ENCODE measurements at regions not wholly inside any gene's neighbourhood (a gene's known extent, or its start where the extent isn't known, plus 50 kb on each side); places are given as distances from the start of the nearest gene placed in this dataset.

- no peak for TF ChIP-seq POLR2AphosphoS5 (IDR thresholded peaks at IDR 0.05; ENCODE audit: low read depth, low read length)
- no peak for TF ChIP-seq FOXP2 (optimal IDR thresholded peaks at IDR 0.05; ENCODE audit: borderline replicate concordance, extremely low read depth, extremely low read length, insufficient read depth)
- TF ChIP-seq TAF1 (IDR thresholded peaks at IDR 0.05; ENCODE audit: borderline replicate concordance, insufficient read depth, low read length) = no peak
- TF ChIP-seq SIN3A (IDR thresholded peaks at IDR 0.05; ENCODE audit: borderline replicate concordance, insufficient read depth, low read length) = no peak
- no peak for TF ChIP-seq REST (IDR thresholded peaks at IDR 0.05; ENCODE audit: insufficient read depth in 1 of 2, low read depth in 2 of 2, low read length in 2 of 2)
Measured at GRCh38 chrX:4451591-4451990, 738.1 kb upstream of the PRKX start.

- no peak for TF ChIP-seq TAF1 (IDR thresholded peaks at IDR 0.05; ENCODE audit: borderline replicate concordance, insufficient read depth, low read length)
- no peak for TF ChIP-seq POLR2AphosphoS5 (IDR thresholded peaks at IDR 0.05; ENCODE audit: low read depth, low read length)
- TF ChIP-seq SIN3A (IDR thresholded peaks at IDR 0.05; ENCODE audit: borderline replicate concordance, insufficient read depth, low read length) = no peak
- TF ChIP-seq REST (IDR thresholded peaks at IDR 0.05; ENCODE audit: insufficient read depth in 1 of 2, low read depth in 2 of 2, low read length in 2 of 2) = no peak
- no peak for TF ChIP-seq FOXP2 (optimal IDR thresholded peaks at IDR 0.05; ENCODE audit: borderline replicate concordance, extremely low read depth, extremely low read length, insufficient read depth)
Measured at GRCh38 chrX:4450177-4450576, 736.7 kb upstream of the PRKX start.

GRCh38 chrX:4435905-4436304 lies 722.5 kb upstream of the PRKX start:
- no peak for TF ChIP-seq SIN3A (IDR thresholded peaks at IDR 0.05; ENCODE audit: borderline replicate concordance, insufficient read depth, low read length)
- TF ChIP-seq REST (IDR thresholded peaks at IDR 0.05; ENCODE audit: insufficient read depth in 1 of 2, low read depth in 2 of 2, low read length in 2 of 2) = no peak
- TF ChIP-seq POLR2AphosphoS5 (IDR thresholded peaks at IDR 0.05; ENCODE audit: low read depth, low read length) = no peak
- no peak for TF ChIP-seq FOXP2 (optimal IDR thresholded peaks at IDR 0.05; ENCODE audit: borderline replicate concordance, extremely low read depth, extremely low read length, insufficient read depth)
- TF ChIP-seq TAF1 (IDR thresholded peaks at IDR 0.05; ENCODE audit: borderline replicate concordance, insufficient read depth, low read length) = no peak

- TF ChIP-seq REST (IDR thresholded peaks at IDR 0.05; ENCODE audit: insufficient read depth in 1 of 2, low read depth in 2 of 2, low read length in 2 of 2) (no peak), TAF1 (IDR thresholded peaks at IDR 0.05; ENCODE audit: borderline replicate concordance, insufficient read depth, low read length) (no peak), POLR2AphosphoS5 (IDR thresholded peaks at IDR 0.05; ENCODE audit: low read depth, low read length) (no peak), FOXP2 (optimal IDR thresholded peaks at IDR 0.05; ENCODE audit: borderline replicate concordance, extremely low read depth, extremely low read length, insufficient read depth) (no peak), SIN3A (IDR thresholded peaks at IDR 0.05; ENCODE audit: borderline replicate concordance, insufficient read depth, low read length) (no peak)
Measured at GRCh38 chrX:4397471-4397870, 684.0 kb upstream of the PRKX start.

- TF ChIP-seq REST (IDR thresholded peaks at IDR 0.05; ENCODE audit: insufficient read depth in 1 of 2, low read depth in 2 of 2, low read length in 2 of 2) (no peak), TAF1 (IDR thresholded peaks at IDR 0.05; ENCODE audit: borderline replicate concordance, insufficient read depth, low read length) (no peak), POLR2AphosphoS5 (IDR thresholded peaks at IDR 0.05; ENCODE audit: low read depth, low read length) (no peak), FOXP2 (optimal IDR thresholded peaks at IDR 0.05; ENCODE audit: borderline replicate concordance, extremely low read depth, extremely low read length, insufficient read depth) (no peak), SIN3A (IDR thresholded peaks at IDR 0.05; ENCODE audit: borderline replicate concordance, insufficient read depth, low read length) (no peak)
Measured at GRCh38 chrX:4382273-4382672, 668.8 kb upstream of the PRKX start.

Data from PFSK-1 (cell line).